ENCODE measurements at regions not wholly inside any gene's neighbourhood (a gene's known extent, or its start where the extent isn't known, plus 50 kb on each side); places are given as distances from the start of the nearest gene placed in this dataset.

- H3K36me3 Mint-ChIP-seq (ENCODE audit: low read depth), result peaks cover 14% of the 10 kb centered on the region
- no peaks in the 10 kb centered on the region for H3K27me3 Mint-ChIP-seq (ENCODE audit: low read depth)
- H3K9me3 Mint-ChIP-seq, result peaks cover 16% of the 10 kb centered on the region
- H3K4me3 Mint-ChIP-seq, result no peak overlapping the region
- no peaks in the 10 kb centered on the region for H3K4me1 Mint-ChIP-seq
- H3K27ac Mint-ChIP-seq (ENCODE audit: unreplicated experiment), result no peak overlapping the region
- DNase-seq (ENCODE audit: low read depth, low spot score), result no peak
- TF ChIP-seq, protein P1, sequence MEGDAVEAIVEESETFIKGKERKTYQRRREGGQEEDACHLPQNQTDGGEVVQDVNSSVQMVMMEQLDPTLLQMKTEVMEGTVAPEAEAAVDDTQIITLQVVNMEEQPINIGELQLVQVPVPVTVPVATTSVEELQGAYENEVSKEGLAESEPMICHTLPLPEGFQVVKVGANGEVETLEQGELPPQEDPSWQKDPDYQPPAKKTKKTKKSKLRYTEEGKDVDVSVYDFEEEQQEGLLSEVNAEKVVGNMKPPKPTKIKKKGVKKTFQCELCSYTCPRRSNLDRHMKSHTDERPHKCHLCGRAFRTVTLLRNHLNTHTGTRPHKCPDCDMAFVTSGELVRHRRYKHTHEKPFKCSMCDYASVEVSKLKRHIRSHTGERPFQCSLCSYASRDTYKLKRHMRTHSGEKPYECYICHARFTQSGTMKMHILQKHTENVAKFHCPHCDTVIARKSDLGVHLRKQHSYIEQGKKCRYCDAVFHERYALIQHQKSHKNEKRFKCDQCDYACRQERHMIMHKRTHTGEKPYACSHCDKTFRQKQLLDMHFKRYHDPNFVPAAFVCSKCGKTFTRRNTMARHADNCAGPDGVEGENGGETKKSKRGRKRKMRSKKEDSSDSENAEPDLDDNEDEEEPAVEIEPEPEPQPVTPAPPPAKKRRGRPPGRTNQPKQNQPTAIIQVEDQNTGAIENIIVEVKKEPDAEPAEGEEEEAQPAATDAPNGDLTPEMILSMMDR (conservative IDR thresholded peaks at IDR 0.05), result no peak
Measured at GRCh38 chr13:72029981-72030380, 163.0 kb upstream of the DACH1 start.

GRCh38 chr13:72025836-72026235 is 158.8 kb upstream of the DACH1 start:
- Mint-ChIP-seq H3K4me3 (no peak overlapping the region), H3K4me1 (no peaks in the 10 kb centered on the region), H3K27me3 (ENCODE audit: low read depth) (no peaks in the 10 kb centered on the region), H3K27ac (ENCODE audit: unreplicated experiment) (no peak overlapping the region), H3K36me3 (ENCODE audit: low read depth) (peaks cover 14% of the 10 kb centered on the region), H3K9me3 (peaks cover 13% of the 10 kb centered on the region)
- no peak for DNase-seq (ENCODE audit: low read depth, low spot score)
- TF ChIP-seq, protein P1 (conservative IDR thresholded peaks at IDR 0.05), result no peak

- H3K27ac Mint-ChIP-seq (ENCODE audit: unreplicated experiment), result no peak overlapping the region
- H3K27me3 Mint-ChIP-seq (ENCODE audit: low read depth), result no peaks in the 10 kb centered on the region
- TF ChIP-seq, protein P1 (conservative IDR thresholded peaks at IDR 0.05), result no peak
- DNase-seq (ENCODE audit: low read depth, low spot score), result no peak
- H3K4me1 Mint-ChIP-seq, result no peaks in the 10 kb centered on the region
- peaks cover 4% of the 10 kb centered on the region for H3K9me3 Mint-ChIP-seq
- H3K4me3 Mint-ChIP-seq, result no peak overlapping the region
- peaks cover 6% of the 10 kb centered on the region for H3K36me3 Mint-ChIP-seq (ENCODE audit: low read depth)
Measured at GRCh38 chr13:72023895-72024294, 156.9 kb upstream of the DACH1 start.

DNA sequence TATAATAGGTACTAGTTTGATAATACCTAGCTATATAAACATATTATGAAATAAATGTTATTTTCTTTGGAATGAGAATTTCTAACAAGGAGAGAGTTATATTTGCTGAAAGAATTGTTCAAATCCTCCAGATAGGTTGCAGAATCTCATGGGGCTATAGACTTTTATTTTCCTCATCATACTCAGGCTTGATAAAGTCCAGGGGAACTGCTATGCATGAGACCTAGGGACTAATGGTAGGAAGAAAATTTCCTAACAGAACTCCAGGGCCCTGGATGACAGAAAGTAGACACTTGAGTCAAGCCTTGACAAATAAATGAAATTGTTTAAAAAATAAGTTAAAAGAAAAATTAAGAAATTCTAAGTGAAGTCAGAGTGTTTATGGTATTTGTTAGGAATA is 138.5 kb upstream of the DACH1 start:
- no peaks in the 10 kb centered on the region for H3K4me1 Mint-ChIP-seq
- H3K4me3 Mint-ChIP-seq, result no peak overlapping the region
- H3K9me3 Mint-ChIP-seq, result no peaks in the 10 kb centered on the region
- DNase-seq (ENCODE audit: low read depth, low spot score), result no peak
- TF ChIP-seq, protein P1 (conservative IDR thresholded peaks at IDR 0.05), result no peak
- no peaks in the 10 kb centered on the region for H3K36me3 Mint-ChIP-seq (ENCODE audit: low read depth)
- H3K27me3 Mint-ChIP-seq (ENCODE audit: low read depth), result no peaks in the 10 kb centered on the region
- H3K27ac Mint-ChIP-seq (ENCODE audit: unreplicated experiment), result no peak overlapping the region

GRCh38 chr13:72004784-72005374 is 137.9 kb upstream of the DACH1 start:
- H3K4me3 Mint-ChIP-seq, result no peak overlapping the region
- no peak overlapping the region for H3K27ac Mint-ChIP-seq (ENCODE audit: unreplicated experiment)

More at GRCh38 chr13:72004784-72005374, 137.9 kb upstream of the DACH1 start:
- Mint-ChIP-seq H3K9me3 (peaks cover 2% of the 10 kb centered on the region), H3K27me3 (ENCODE audit: low read depth) (no peaks in the 10 kb centered on the region), H3K4me1 (no peaks in the 10 kb centered on the region), H3K36me3 (ENCODE audit: low read depth) (no peaks in the 10 kb centered on the region)
- DNase-seq (ENCODE audit: low read depth, low spot score), result no peak
- TF ChIP-seq, protein P1 (conservative IDR thresholded peaks at IDR 0.05), result no peak
